ENCODE measurements at regions not wholly inside any gene's neighbourhood (a gene's known extent, or its start where the extent isn't known, plus 50 kb on each side); places are given as distances from the start of the nearest gene placed in this dataset.
"Not testable (repeated sequence)": the region's sequence is repeated elsewhere in the genome, so short reads cannot be mapped to it uniquely, and the experiment has no call there.

DNA sequence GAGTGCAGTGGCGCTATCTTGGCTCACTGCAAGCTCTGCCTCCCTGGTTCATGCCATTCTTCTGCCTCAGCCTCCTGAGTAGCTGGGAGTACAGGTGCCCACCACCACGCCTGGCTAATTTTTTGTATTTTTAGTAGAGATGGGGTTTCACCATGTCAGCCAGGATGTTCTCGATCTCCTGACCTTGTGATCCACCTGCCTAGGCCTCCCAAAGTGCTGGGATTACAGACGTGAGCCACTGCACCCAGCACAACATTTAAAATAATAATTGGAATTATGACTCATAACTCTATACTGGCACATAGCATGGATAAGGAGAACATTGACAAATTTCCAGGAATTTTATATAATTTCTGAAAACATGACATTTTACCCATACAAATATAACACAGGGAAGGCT is 54.2 kb downstream of the DBET start:
- not testable (repeated sequence) for H3K9ac ChIP-seq (ENCODE audit: low read depth, low read length); DNase-seq; H3K9me3 ChIP-seq (ENCODE audit: insufficient read depth, low read length, severe bottlenecking); H3K4me3 ChIP-seq (ENCODE audit: low read depth in 1 of 2, low read length in 2 of 2); H3K4me2 ChIP-seq (ENCODE audit: insufficient read depth, low read length); H3K27me3 ChIP-seq (ENCODE audit: insufficient read depth, low read length, poor library complexity); H3K36me3 ChIP-seq (ENCODE audit: insufficient read depth, low read length); H2AFZ ChIP-seq (ENCODE audit: low read depth, low read length); ATAC-seq (ENCODE audit: insufficient read depth, low read depth); H3K4me1 ChIP-seq (ENCODE audit: insufficient read depth, low read length); H3K79me2 ChIP-seq (ENCODE audit: insufficient read depth, low read length); H4K20me1 ChIP-seq (ENCODE audit: insufficient read depth, low read length); H3K27ac ChIP-seq (ENCODE audit: low read length)

GRCh38 chr4:190119474-190119873 is 54.1 kb upstream of the DUX4 start:
- not testable (repeated sequence) for H3K27me3 ChIP-seq (ENCODE audit: insufficient read depth, low read length, poor library complexity); H3K27ac ChIP-seq (ENCODE audit: low read length); H3K4me3 ChIP-seq (ENCODE audit: low read depth in 1 of 2, low read length in 2 of 2); H3K36me3 ChIP-seq (ENCODE audit: insufficient read depth, low read length); H3K4me2 ChIP-seq (ENCODE audit: insufficient read depth, low read length); H2AFZ ChIP-seq (ENCODE audit: low read depth, low read length); H3K4me1 ChIP-seq (ENCODE audit: insufficient read depth, low read length); H3K79me2 ChIP-seq (ENCODE audit: insufficient read depth, low read length); H3K9ac ChIP-seq (ENCODE audit: low read depth, low read length); H4K20me1 ChIP-seq (ENCODE audit: insufficient read depth, low read length); DNase-seq; H3K9me3 ChIP-seq (ENCODE audit: insufficient read depth, low read length, severe bottlenecking); ATAC-seq (ENCODE audit: insufficient read depth, low read depth)

GRCh38 chr4:190120111-190120514 is 53.5 kb upstream of the DUX4 start:
- H3K79me2 ChIP-seq (ENCODE audit: insufficient read depth, low read length); H4K20me1 ChIP-seq (ENCODE audit: insufficient read depth, low read length); H3K4me2 ChIP-seq (ENCODE audit: insufficient read depth, low read length); H3K9ac ChIP-seq (ENCODE audit: low read depth, low read length); H3K9me3 ChIP-seq (ENCODE audit: insufficient read depth, low read length, severe bottlenecking); H2AFZ ChIP-seq (ENCODE audit: low read depth, low read length); H3K27ac ChIP-seq (ENCODE audit: low read length); H3K27me3 ChIP-seq (ENCODE audit: insufficient read depth, low read length, poor library complexity); DNase-seq; H3K4me3 ChIP-seq (ENCODE audit: low read depth in 1 of 2, low read length in 2 of 2); H3K36me3 ChIP-seq (ENCODE audit: insufficient read depth, low read length); H3K4me1 ChIP-seq (ENCODE audit: insufficient read depth, low read length): not testable (repeated sequence)
- peak; percentile 46 for ATAC-seq (ENCODE audit: insufficient read depth, low read depth)

DNA sequence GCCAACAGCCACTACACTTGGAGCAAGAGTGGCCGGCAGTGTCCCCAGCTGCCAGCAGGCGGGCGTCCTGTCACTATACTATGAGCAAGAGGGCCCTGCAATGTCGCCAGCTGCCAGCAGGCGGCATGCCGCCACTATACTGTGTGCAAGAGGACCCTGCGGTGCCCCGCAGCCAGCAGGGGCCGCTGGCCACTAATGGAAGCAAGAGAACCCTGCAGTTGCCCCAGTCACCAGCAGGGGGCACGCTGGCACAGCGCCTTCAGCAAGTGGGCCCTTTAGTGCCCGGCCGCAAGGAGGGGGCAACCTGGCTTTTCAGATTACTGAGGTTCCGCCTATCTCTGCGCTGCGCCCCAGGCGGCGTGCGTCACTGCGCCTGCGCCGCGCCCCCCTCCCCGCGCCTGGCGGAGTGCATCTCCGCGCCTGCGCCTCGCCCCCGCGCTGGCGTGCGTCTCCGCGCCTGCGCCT is 53.0 kb upstream of the DUX4 start:
- DNase-seq; H2AFZ ChIP-seq (ENCODE audit: low read depth, low read length); H3K4me1 ChIP-seq (ENCODE audit: insufficient read depth, low read length); H3K9me3 ChIP-seq (ENCODE audit: insufficient read depth, low read length, severe bottlenecking); H3K9ac ChIP-seq (ENCODE audit: low read depth, low read length); H3K4me3 ChIP-seq (ENCODE audit: low read depth in 1 of 2, low read length in 2 of 2); H3K79me2 ChIP-seq (ENCODE audit: insufficient read depth, low read length); H4K20me1 ChIP-seq (ENCODE audit: insufficient read depth, low read length); H3K27ac ChIP-seq (ENCODE audit: low read length); H3K4me2 ChIP-seq (ENCODE audit: insufficient read depth, low read length); H3K27me3 ChIP-seq (ENCODE audit: insufficient read depth, low read length, poor library complexity); H3K36me3 ChIP-seq (ENCODE audit: insufficient read depth, low read length): not testable (repeated sequence)
- peak; percentile 25 for TF ChIP-seq CTCF (IDR thresholded peaks at IDR 0.05; ENCODE audit: borderline replicate concordance, extremely low read depth, low read length, poor library complexity, severe bottlenecking)
- ATAC-seq (ENCODE audit: insufficient read depth, low read depth), result peak; percentile 56; the same call in 2 of the 3 replicates

DNA sequence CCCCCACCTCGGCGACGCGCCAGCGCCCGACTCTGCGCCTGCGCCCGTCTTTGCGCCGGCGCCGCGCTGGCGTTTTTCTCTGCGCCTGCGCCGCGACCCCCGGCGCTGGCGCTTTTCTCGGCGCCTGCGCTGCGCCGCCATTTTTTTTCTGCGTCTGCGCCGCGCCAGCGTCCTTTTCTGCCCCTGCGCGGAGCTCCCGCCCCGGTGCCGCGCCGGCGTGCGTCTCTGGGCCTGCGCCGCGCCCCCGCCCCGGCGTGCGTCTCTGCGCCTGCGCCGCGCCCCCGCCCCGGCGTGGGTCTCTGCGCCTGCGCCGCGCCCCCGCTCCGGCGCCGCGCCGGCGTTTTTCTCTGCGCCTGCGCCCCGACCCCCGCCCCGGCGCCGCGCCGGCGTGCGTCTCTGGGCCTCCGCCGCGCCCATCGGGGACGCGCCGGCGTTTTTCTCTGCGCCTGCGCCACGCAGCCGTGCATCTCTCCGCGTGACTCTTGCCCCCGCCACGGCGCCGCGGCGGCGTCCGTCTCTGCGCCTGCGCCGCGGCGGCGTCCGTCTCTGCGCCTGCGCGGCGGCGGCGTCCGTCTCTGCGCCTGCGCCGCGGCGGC is 52.4 kb upstream of the DUX4 start:
- H3K4me2 ChIP-seq (ENCODE audit: insufficient read depth, low read length); H3K79me2 ChIP-seq (ENCODE audit: insufficient read depth, low read length); H3K36me3 ChIP-seq (ENCODE audit: insufficient read depth, low read length); H4K20me1 ChIP-seq (ENCODE audit: insufficient read depth, low read length); H3K4me3 ChIP-seq (ENCODE audit: low read depth in 1 of 2, low read length in 2 of 2); H3K4me1 ChIP-seq (ENCODE audit: insufficient read depth, low read length); DNase-seq; H3K27ac ChIP-seq (ENCODE audit: low read length); ATAC-seq (ENCODE audit: insufficient read depth, low read depth); H3K9me3 ChIP-seq (ENCODE audit: insufficient read depth, low read length, severe bottlenecking); H2AFZ ChIP-seq (ENCODE audit: low read depth, low read length); H3K9ac ChIP-seq (ENCODE audit: low read depth, low read length); H3K27me3 ChIP-seq (ENCODE audit: insufficient read depth, low read length, poor library complexity): not testable (repeated sequence)

All from DND-41 (cell line).